Left forelimb (tissue), 1 donor: ENCODE measurements at regions not wholly inside any gene's neighbourhood (a gene's known extent, or its start where the extent isn't known, plus 50 kb on each side); places are given as distances from the start of the nearest gene placed in this dataset.
"Not testable (repeated sequence)": the region's sequence is repeated elsewhere in the genome, so short reads cannot be mapped to it uniquely, and the experiment has no call there.

ENCODE experiments used
- DNase-seq: peaks from one replicate; pipeline ENCODE4 v3.0.0-alpha.2; 2018; ENCODE audit warnings: low spot score

GRCh38 chr19:23984911-23985310 is 70.2 kb downstream of the ZNF726 start:
- not testable (repeated sequence) for DNase-seq

- no peak for DNase-seq
Observed at GRCh38 chr19:23986623-23987022, 71.9 kb downstream of the ZNF726 start.

GRCh38 chr19:23991170-23991569 is 76.5 kb downstream of the ZNF726 start:
- no peak for DNase-seq

- no peak for DNase-seq
Observed at GRCh38 chr19:23992348-23992747, 77.7 kb downstream of the ZNF726 start.

- DNase-seq = no peak
Observed at GRCh38 chr19:23993440-23993839, 78.8 kb downstream of the ZNF726 start.

GRCh38 chr19:23996549-23996948 is 81.9 kb downstream of the ZNF726 start:
- DNase-seq = no peak

GRCh38 chr19:23998568-23998967 is 83.9 kb downstream of the ZNF726 start:
- no peak for DNase-seq

- no peak for DNase-seq
Observed at GRCh38 chr19:23999821-24000610, 85.3 kb downstream of the ZNF726 start.

GRCh38 chr19:24000656-24001055 is 86.0 kb downstream of the ZNF726 start:
- no peak for DNase-seq

- no peak for DNase-seq
Observed at GRCh38 chr19:24002256-24002945, 84.6 kb upstream of the ZNF254 start.

- DNase-seq = no peak
Observed at GRCh38 chr19:24003537-24003936, 83.5 kb upstream of the ZNF254 start.

GRCh38 chr19:24004166-24004565 is 82.8 kb upstream of the ZNF254 start:
- no peak for DNase-seq

GRCh38 chr19:24029941-24030636 is 56.9 kb upstream of the ZNF254 start:
- DNase-seq = no peak

- DNase-seq = no peak
Observed at GRCh38 chr19:24032651-24033050, 54.3 kb upstream of the ZNF254 start.

- peak; percentile 91 for DNase-seq
Observed at GRCh38 chr19:24033301-24033962, 53.6 kb upstream of the ZNF254 start.

- peak; percentile 77 for DNase-seq
Observed at GRCh38 chr19:24033963-24034342, 53.0 kb upstream of the ZNF254 start.

GRCh38 chr19:24035261-24035880 is 51.6 kb upstream of the ZNF254 start:
- DNase-seq = not testable (repeated sequence)
